OCI-LY1 (cell line): ENCODE measurements at regions not wholly inside any gene's neighbourhood (a gene's known extent, or its start where the extent isn't known, plus 50 kb on each side); places are given as distances from the start of the nearest gene placed in this dataset.

Source experiments
- CTCF ChIP-seq: fragments of 200-600 bp; sonication (generic), shearing (Covaris generic); IDR thresholded peaks from 2 replicates; pipeline ENCODE4 v1.5.1; 2017; ENCODE audit warnings: mild to moderate bottlenecking, antibody characterized with exemption, low read length, moderate library complexity, mixed read lengths
- EZH2 ChIP-seq: fragments of 200-600 bp; sonication (generic), shearing (Covaris generic); IDR thresholded peaks from 2 replicates; pipeline ENCODE4 v1.8.0; 2017; ENCODE audit warnings: borderline replicate concordance, mixed run types, mild to moderate bottlenecking, antibody characterized with exemption, low read length, moderate library complexity, mixed read lengths

GRCh38 chr9:95775191-95775590 lies 100.3 kb upstream of the ERCC6L2 start:
- TF ChIP-seq CTCF (no peak), EZH2 (no peak)
